ENCODE measurements at regions not wholly inside any gene's neighbourhood (a gene's known extent, or its start where the extent isn't known, plus 50 kb on each side); places are given as distances from the start of the nearest gene placed in this dataset.
"Not testable (repeated sequence)": the region's sequence is repeated elsewhere in the genome, so short reads cannot be mapped to it uniquely, and the experiment has no call there.

DNA sequence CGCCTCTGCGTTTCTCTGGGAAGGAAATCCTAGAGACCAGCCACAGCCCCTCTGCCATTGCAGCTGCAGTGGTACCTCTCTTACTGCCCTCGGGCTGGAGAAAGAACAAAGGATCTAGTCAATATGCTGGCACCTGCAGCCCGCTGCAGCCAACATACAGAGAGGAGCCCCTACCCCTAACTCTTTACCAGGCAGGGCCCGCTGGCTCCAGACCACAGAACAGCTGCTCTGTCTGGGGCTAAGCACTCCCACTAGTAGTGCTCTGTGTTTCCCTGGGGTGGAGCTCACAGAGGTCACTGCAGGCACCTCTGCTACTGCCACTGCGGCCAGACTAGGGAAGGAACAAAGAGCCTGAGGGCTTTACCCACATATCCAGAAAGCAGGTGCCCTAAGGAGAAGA lies 93.8 kb upstream of the IMPG1 start:
- H3K4me1 Mint-ChIP-seq, result no peaks in the 10 kb centered on the region
- H3K4me1 ChIP-seq (ENCODE audit: control insufficient read depth in 1 of 2, extremely low read depth in 1 of 2, insufficient read depth in 2 of 2, low read length in 2 of 2), result no peaks in the 10 kb centered on the region
- no peaks in the 10 kb centered on the region for H3K36me3 Mint-ChIP-seq
- no peaks in the 10 kb centered on the region for H3K9me3 ChIP-seq
- H3K27me3 Mint-ChIP-seq, result no peaks in the 10 kb centered on the region
- DNase-seq (no peak), ATAC-seq (replicated peaks in 1 of 4) (no peak)
- H3K27ac Mint-ChIP-seq, result no peak overlapping the region
- H3K4me3 Mint-ChIP-seq, result no peak overlapping the region
- peaks cover 0 to 9% of the 10 kb centered on the region in 2 experiments for H3K27me3 ChIP-seq (replicated peaks in 1 of 2; ENCODE audit: control insufficient read depth in 2 of 2, extremely low read depth in 1 of 2, insufficient read depth in 2 of 2, low read length in 1 of 2)
- no peak overlapping the region for H3K4me3 ChIP-seq (ENCODE audit: control insufficient read depth in 1 of 2, extremely low read depth in 1 of 2, low read length in 1 of 2)
- ChIA-PET CTCF (no interaction called here), POLR2A (no interaction called here)
- H3K36me3 ChIP-seq (ENCODE audit: control insufficient read depth in 2 of 2, extremely low read depth in 1 of 2, insufficient read depth in 1 of 2, low read length in 1 of 2), result no peaks in the 10 kb centered on the region
- 68% methylated on average over 5 of the region's 6 CpGs for WGBS (ENCODE audit: insufficient coverage)
- no peak overlapping the region for H3K27ac ChIP-seq (ENCODE audit: low read length)
- peaks cover 12 to 25% (median 20%) of the 10 kb centered on the region in 3 donors for H3K9me3 Mint-ChIP-seq

GRCh38 chr6:76165471-76166221 lies 93.2 kb upstream of the IMPG1 start:
- CTCF ChIA-PET, result no interaction called here
- H3K27ac Mint-ChIP-seq, result no peak overlapping the region
- Histone ChIP-seq H3K27me3 (replicated peaks in 1 of 2; ENCODE audit: control insufficient read depth in 2 of 2, extremely low read depth in 1 of 2, insufficient read depth in 2 of 2, low read length in 1 of 2) (peaks cover 0 to 9% of the 10 kb centered on the region in 2 experiments), H3K4me1 (ENCODE audit: control insufficient read depth in 1 of 2, extremely low read depth in 1 of 2, insufficient read depth in 2 of 2, low read length in 2 of 2) (no peaks in the 10 kb centered on the region), H3K9me3 (no peaks in the 10 kb centered on the region), H3K27ac (ENCODE audit: low read length) (no peak overlapping the region), H3K4me3 (ENCODE audit: control insufficient read depth in 1 of 2, extremely low read depth in 1 of 2, low read length in 1 of 2) (no peak overlapping the region), H3K36me3 (ENCODE audit: control insufficient read depth in 2 of 2, extremely low read depth in 1 of 2, insufficient read depth in 1 of 2, low read length in 1 of 2) (no peaks in the 10 kb centered on the region)
- no peak for ATAC-seq (replicated peaks in 1 of 4)
- POLR2A ChIA-PET, result no interaction called here
- H3K9me3 Mint-ChIP-seq, result peaks cover 12 to 25% (median 20%) of the 10 kb centered on the region in 3 donors
- H3K4me1 Mint-ChIP-seq, result no peaks in the 10 kb centered on the region
- H3K36me3 Mint-ChIP-seq, result no peaks in the 10 kb centered on the region
- H3K4me3 Mint-ChIP-seq, result no peak overlapping the region
- whole genome bisulfite sequencing (ENCODE audit: insufficient coverage), result 83% methylated on average over 14 of the region's 23 CpGs
- DNase-seq, result no peak
- H3K27me3 Mint-ChIP-seq, result no peaks in the 10 kb centered on the region

GRCh38 chr6:76162811-76163210 lies 90.3 kb upstream of the IMPG1 start:
- peaks cover 19 to 31% (median 21%) of the 10 kb centered on the region in 3 donors for H3K9me3 Mint-ChIP-seq
- CTCF ChIA-PET, result no interaction called here

DNA sequence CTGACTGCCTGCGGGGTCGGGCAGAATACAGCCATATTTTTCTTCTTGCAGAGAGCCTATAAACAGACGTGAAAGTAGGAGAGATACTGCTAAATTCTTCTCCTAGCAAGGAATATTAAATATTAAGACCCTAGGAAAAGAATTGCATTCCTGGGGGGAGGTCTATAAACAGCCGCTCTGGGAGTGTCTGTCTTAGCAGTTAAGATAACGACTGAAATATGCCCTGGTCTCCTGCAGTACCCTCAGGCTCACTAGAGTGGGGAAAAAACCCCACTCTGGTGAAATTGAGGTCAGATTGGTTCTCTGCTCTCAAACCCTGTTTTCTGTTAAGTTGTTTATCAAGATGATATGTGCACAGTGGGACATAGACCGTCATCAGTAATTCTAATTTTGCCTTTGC lies 85.3 kb upstream of the IMPG1 start:
- WGBS (ENCODE audit: insufficient coverage), result 100% methylated on average over 3 of the region's 6 CpGs
- CTCF ChIA-PET; H3K36me3 ChIP-seq (ENCODE audit: control insufficient read depth in 2 of 2, extremely low read depth in 1 of 2, insufficient read depth in 1 of 2, low read length in 1 of 2); DNase-seq; H3K4me3 Mint-ChIP-seq; ATAC-seq (replicated peaks in 1 of 4); H3K4me3 ChIP-seq (ENCODE audit: control insufficient read depth in 1 of 2, extremely low read depth in 1 of 2, low read length in 1 of 2); H3K27ac ChIP-seq (ENCODE audit: low read length); POLR2A ChIA-PET; H3K4me1 Mint-ChIP-seq; H3K4me1 ChIP-seq (ENCODE audit: control insufficient read depth in 1 of 2, extremely low read depth in 1 of 2, insufficient read depth in 2 of 2, low read length in 2 of 2); H3K27me3 ChIP-seq (replicated peaks in 1 of 2; ENCODE audit: control insufficient read depth in 2 of 2, extremely low read depth in 1 of 2, insufficient read depth in 2 of 2, low read length in 1 of 2); H3K27me3 Mint-ChIP-seq; H3K9me3 ChIP-seq; H3K27ac Mint-ChIP-seq; H3K36me3 Mint-ChIP-seq: not testable (repeated sequence)
- H3K9me3 Mint-ChIP-seq, result peaks cover 7 to 29% (median 25%) of the 10 kb centered on the region in 3 donors

More at GRCh38 chr6:76162811-76163210, 90.3 kb upstream of the IMPG1 start:
- H3K36me3 ChIP-seq (ENCODE audit: control insufficient read depth in 2 of 2, extremely low read depth in 1 of 2, insufficient read depth in 1 of 2, low read length in 1 of 2), result no peaks in the 10 kb centered on the region
- no peak for DNase-seq
- H3K4me1 ChIP-seq (ENCODE audit: control insufficient read depth in 1 of 2, extremely low read depth in 1 of 2, insufficient read depth in 2 of 2, low read length in 2 of 2), result no peaks in the 10 kb centered on the region
- H3K4me3 ChIP-seq (ENCODE audit: control insufficient read depth in 1 of 2, extremely low read depth in 1 of 2, low read length in 1 of 2), result no peak overlapping the region
- ATAC-seq (replicated peaks in 1 of 4), result no peak
- peaks cover 3% of the 10 kb centered on the region for H3K9me3 ChIP-seq
- H3K27ac Mint-ChIP-seq, result no peak overlapping the region
- no CpG with 5 or more reads among the region's 2 CpGs for WGBS (ENCODE audit: insufficient coverage)
- peaks cover 0 to 9% of the 10 kb centered on the region in 2 experiments for H3K27me3 ChIP-seq (replicated peaks in 1 of 2; ENCODE audit: control insufficient read depth in 2 of 2, extremely low read depth in 1 of 2, insufficient read depth in 2 of 2, low read length in 1 of 2)
- H3K27me3 Mint-ChIP-seq, result no peaks in the 10 kb centered on the region
- H3K4me3 Mint-ChIP-seq, result no peak overlapping the region
- POLR2A ChIA-PET, result no interaction called here
- no peak overlapping the region for H3K27ac ChIP-seq (ENCODE audit: low read length)
- no peaks in the 10 kb centered on the region for H3K36me3 Mint-ChIP-seq
- H3K4me1 Mint-ChIP-seq, result no peaks in the 10 kb centered on the region

DNA sequence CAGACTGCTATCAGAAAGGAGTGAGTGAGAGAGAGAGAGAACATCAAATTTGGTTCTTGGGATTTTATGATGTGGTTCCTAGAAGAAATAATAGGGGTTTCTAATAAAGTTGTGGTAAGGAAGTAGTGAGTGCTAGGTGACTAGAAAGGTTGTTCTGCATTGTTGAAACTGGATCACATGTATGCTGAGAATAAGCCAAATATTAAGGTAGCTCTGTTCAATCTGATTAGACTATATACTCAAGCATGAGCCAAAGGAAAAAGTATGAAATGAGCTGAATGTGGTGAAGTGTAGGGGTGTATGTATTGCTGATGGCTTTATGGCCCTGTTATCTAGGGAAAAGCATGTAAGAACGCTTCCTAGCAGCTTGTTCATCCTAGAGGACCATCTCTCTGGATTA lies 63.0 kb upstream of the IMPG1 start:
- Histone ChIP-seq H3K4me1 (ENCODE audit: control insufficient read depth in 1 of 2, extremely low read depth in 1 of 2, insufficient read depth in 2 of 2, low read length in 2 of 2) (no peaks in the 10 kb centered on the region), H3K4me3 (ENCODE audit: control insufficient read depth in 1 of 2, extremely low read depth in 1 of 2, low read length in 1 of 2) (no peak overlapping the region), H3K36me3 (ENCODE audit: control insufficient read depth in 2 of 2, extremely low read depth in 1 of 2, insufficient read depth in 1 of 2, low read length in 1 of 2) (no peaks in the 10 kb centered on the region), H3K9me3 (no peaks in the 10 kb centered on the region), H3K27ac (ENCODE audit: low read length) (no peak overlapping the region), H3K27me3 (replicated peaks in 1 of 2; ENCODE audit: control insufficient read depth in 2 of 2, extremely low read depth in 1 of 2, insufficient read depth in 2 of 2, low read length in 1 of 2) (no peaks in the 10 kb centered on the region)
- ATAC-seq (replicated peaks in 1 of 4) (no peak), DNase-seq (no peak)
- CTCF ChIA-PET, result no interaction called here
- Mint-ChIP-seq H3K27ac (no peak overlapping the region), H3K9me3 (peaks cover under 1 to 3% (median 1%) of the 10 kb centered on the region in 3 donors), H3K27me3 (no peaks in the 10 kb centered on the region), H3K4me3 (no peak overlapping the region), H3K4me1 (no peaks in the 10 kb centered on the region), H3K36me3 (no peaks in the 10 kb centered on the region)
- POLR2A ChIA-PET, result no interaction called here
- WGBS (ENCODE audit: insufficient coverage), result no CpG with 5 or more reads among the region's 1 CpG

- no peak for DNase-seq
- H3K27me3 ChIP-seq (replicated peaks in 1 of 2; ENCODE audit: control insufficient read depth in 2 of 2, extremely low read depth in 1 of 2, insufficient read depth in 2 of 2, low read length in 1 of 2), result no peaks in the 10 kb centered on the region
- Mint-ChIP-seq H3K27me3 (no peaks in the 10 kb centered on the region), H3K27ac (no peak overlapping the region), H3K4me1 (no peaks in the 10 kb centered on the region), H3K36me3 (no peaks in the 10 kb centered on the region), H3K4me3 (no peak overlapping the region), H3K9me3 (peaks cover 3 to 7% (median 3%) of the 10 kb centered on the region in 3 donors)
- ChIA-PET POLR2A (no interaction called here), CTCF (interaction anchor here in 1 of 2 donors (0.5 kb wide), 1 partner anchor 529 kb away, joined by 4 read pairs; no protein-coding TSS in a partner anchor)
- WGBS (ENCODE audit: insufficient coverage), result 0% methylated on average over 1 of the region's 2 CpGs
- no peak overlapping the region for H3K4me3 ChIP-seq (ENCODE audit: control insufficient read depth in 1 of 2, extremely low read depth in 1 of 2, low read length in 1 of 2)
- H3K36me3 ChIP-seq (ENCODE audit: control insufficient read depth in 2 of 2, extremely low read depth in 1 of 2, insufficient read depth in 1 of 2, low read length in 1 of 2), result no peaks in the 10 kb centered on the region
- ATAC-seq (replicated peaks in 1 of 4), result no peak
- H3K9me3 ChIP-seq, result no peaks in the 10 kb centered on the region
- H3K27ac ChIP-seq (ENCODE audit: low read length), result no peak overlapping the region
- H3K4me1 ChIP-seq (ENCODE audit: control insufficient read depth in 1 of 2, extremely low read depth in 1 of 2, insufficient read depth in 2 of 2, low read length in 2 of 2), result no peaks in the 10 kb centered on the region
These were observed 62.2 kb upstream of the IMPG1 start for GRCh38 chr6:76134651-76135050.

DNA sequence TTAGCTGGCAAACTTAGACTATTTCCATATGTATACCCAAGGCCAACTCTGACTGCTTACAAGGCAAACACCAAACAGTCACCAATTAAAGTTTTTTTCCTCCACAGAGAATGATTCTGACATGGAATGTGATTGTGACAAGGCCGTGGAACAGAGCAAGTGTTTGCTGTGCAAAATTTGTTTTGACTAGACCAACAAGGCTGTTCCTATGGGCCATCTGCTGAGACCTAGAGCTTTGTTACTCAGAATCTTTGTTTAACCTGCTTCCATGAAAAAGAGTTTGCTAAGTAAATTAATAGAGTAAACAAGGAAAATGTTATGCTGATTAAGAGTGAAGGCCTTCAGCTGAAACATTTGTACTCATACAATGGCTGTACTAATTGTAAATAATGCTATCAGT lies 51.6 kb upstream of the IMPG1 start:
- 57% methylated on average over 1 of the region's 1 CpG for WGBS (ENCODE audit: insufficient coverage)
- Mint-ChIP-seq H3K36me3 (no peaks in the 10 kb centered on the region), H3K27me3 (no peaks in the 10 kb centered on the region)

More for the DNA sequence above, 51.6 kb upstream of the IMPG1 start:
- ChIA-PET POLR2A (no interaction called here), CTCF (no interaction called here)
- Histone ChIP-seq H3K9me3 (peaks cover 4% of the 10 kb centered on the region), H3K4me3 (ENCODE audit: control insufficient read depth in 1 of 2, extremely low read depth in 1 of 2, low read length in 1 of 2) (no peak overlapping the region), H3K27me3 (replicated peaks in 1 of 2; ENCODE audit: control insufficient read depth in 2 of 2, extremely low read depth in 1 of 2, insufficient read depth in 2 of 2, low read length in 1 of 2) (no peaks in the 10 kb centered on the region), H3K27ac (ENCODE audit: low read length) (no peak overlapping the region), H3K4me1 (ENCODE audit: control insufficient read depth in 1 of 2, extremely low read depth in 1 of 2, insufficient read depth in 2 of 2, low read length in 2 of 2) (no peaks in the 10 kb centered on the region), H3K36me3 (ENCODE audit: control insufficient read depth in 2 of 2, extremely low read depth in 1 of 2, insufficient read depth in 1 of 2, low read length in 1 of 2) (no peaks in the 10 kb centered on the region)
- Mint-ChIP-seq H3K4me1 (no peaks in the 10 kb centered on the region), H3K4me3 (no peak overlapping the region), H3K27ac (no peak overlapping the region), H3K9me3 (peaks cover 0 to 7% (median 2%) of the 10 kb centered on the region in 3 donors)
- DNase-seq (no peak), ATAC-seq (replicated peaks in 1 of 4) (no peak)
